ENCODE measurements at regions not wholly inside any gene's neighbourhood (a gene's known extent, or its start where the extent isn't known, plus 50 kb on each side); places are given as distances from the start of the nearest gene placed in this dataset.
"Not testable (repeated sequence)": the region's sequence is repeated elsewhere in the genome, so short reads cannot be mapped to it uniquely, and the experiment has no call there.

DNA sequence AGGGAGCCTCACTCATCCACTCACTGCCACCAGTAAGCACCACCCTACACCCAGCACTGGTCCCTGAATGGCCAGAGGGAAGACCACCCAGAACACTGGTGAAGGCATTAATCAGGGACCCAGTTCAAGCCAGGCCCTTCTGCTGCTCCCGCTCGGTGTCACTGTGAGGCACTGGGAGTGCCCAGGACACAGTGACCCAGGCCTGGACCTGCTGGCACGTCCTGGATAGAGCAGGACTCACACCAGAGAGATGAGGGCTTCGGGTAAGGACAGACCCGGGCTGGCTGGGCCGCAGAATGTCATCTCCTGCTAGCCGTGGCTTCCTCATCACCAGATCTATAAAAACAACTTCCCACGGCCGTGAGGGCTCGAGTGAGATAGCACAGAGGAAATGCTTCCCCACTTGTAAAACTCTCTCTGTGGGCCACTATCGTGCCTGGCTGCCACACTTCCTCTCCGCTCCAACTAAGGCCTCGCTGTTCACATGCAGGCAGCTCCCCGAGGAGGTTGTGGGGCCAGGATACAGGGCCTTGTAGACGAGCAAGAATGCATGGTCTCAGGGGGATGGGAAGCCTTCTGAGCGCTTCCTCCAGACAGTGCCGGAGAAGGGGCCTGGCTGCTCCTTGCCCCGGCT, 158.1 kb downstream of the NPIPB11 start:
- not testable (repeated sequence) for H3K4me3 ChIP-seq, H4K20me1 ChIP-seq, H3K27me3 ChIP-seq, H3K36me3 ChIP-seq
- Histone ChIP-seq H3K27ac (peak overlapping the region in 1 of 11 experiments; percentile 38; a peak in 1 of 22 replicates), H3K9me3 (replicated peaks in 1 of 11) (peaks cover 0 to 41% (median 13%) of the 10 kb centered on the region in 11 experiments; a peak in 15 of 22 replicates), H3K4me1 (peaks cover 10 to 13% (median 11%) of the 10 kb centered on the region in 10 experiments; a peak in 19 of 20 replicates), H3K4me2 (peak overlapping the region; percentile 28 to 72 (median 42); a peak in 21 of 22 replicates), H3K9ac (peak overlapping the region in 1 of 11 experiments; percentile 16; a peak in 1 of 22 replicates)

DNA sequence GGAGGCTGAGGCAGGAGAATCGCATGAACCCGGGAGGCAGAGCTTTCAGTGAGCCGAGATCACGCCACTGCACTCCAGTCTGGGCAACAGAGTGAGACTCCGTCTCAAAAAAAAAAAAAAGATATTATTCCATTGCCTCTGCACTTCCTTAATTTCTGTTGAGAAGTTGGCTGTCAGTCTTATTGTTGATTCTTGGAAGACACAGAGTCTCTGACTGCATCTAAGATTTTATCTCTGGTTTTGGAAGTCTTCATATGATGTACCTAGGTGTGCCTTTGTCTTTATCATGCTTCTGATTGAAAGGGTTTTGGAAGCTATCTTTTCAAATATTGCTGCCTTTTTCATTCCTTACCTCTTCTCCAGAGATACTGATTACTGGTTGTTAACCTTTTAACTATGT, 160.4 kb downstream of the NPIPB11 start:
- not testable (repeated sequence) for H3K36me3 ChIP-seq, H4K20me1 ChIP-seq, H3K27me3 ChIP-seq, H3K27ac ChIP-seq, H3K4me3 ChIP-seq, H3K4me2 ChIP-seq, H3K9ac ChIP-seq
- Histone ChIP-seq H3K9me3 (replicated peaks in 1 of 11) (peaks cover 0 to 30% (median 13%) of the 10 kb centered on the region in 11 experiments; a peak in 15 of 22 replicates), H3K4me1 (peaks cover 10 to 13% (median 11%) of the 10 kb centered on the region in 10 experiments; a peak in 19 of 20 replicates)

DNA sequence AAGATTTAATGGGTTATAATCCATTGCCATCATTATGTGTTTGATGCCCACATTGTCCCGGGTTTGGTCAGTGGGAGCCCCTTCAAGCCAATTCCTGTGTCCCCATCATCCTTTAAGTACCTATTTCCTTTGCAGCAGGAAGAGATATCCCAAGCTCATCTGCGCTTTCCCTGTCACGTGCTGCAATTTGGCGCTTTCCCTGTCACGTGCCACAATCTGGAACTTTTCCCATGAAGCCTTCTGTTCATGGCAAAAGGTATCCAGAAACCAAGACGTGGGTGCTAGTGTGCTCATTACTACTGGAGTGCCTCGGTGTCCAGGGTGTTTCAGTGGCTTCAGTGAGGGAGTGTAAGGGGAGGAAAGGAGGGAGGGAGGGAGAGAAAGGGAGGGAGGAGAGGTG, 168.5 kb downstream of the NPIPB11 start:
- H3K4me1 ChIP-seq: no peaks in the 10 kb centered on the region
- no peak for TF ChIP-seq Cebpa-rat (IDR thresholded peaks at IDR 0.05)
- no peak overlapping the region for H3K4me2 ChIP-seq
- H3K27me3 ChIP-seq: no peaks in the 10 kb centered on the region
- H3K36me3 ChIP-seq: no peaks in the 10 kb centered on the region
- no peak overlapping the region for H3K9ac ChIP-seq
- no peaks in the 10 kb centered on the region for H4K20me1 ChIP-seq
- no peak overlapping the region for H3K4me3 ChIP-seq
- H3K27ac ChIP-seq: no peak overlapping the region
- no peaks in the 10 kb centered on the region; a peak in 1 of 22 replicates for H3K9me3 ChIP-seq (replicated peaks in 1 of 11)

DNA sequence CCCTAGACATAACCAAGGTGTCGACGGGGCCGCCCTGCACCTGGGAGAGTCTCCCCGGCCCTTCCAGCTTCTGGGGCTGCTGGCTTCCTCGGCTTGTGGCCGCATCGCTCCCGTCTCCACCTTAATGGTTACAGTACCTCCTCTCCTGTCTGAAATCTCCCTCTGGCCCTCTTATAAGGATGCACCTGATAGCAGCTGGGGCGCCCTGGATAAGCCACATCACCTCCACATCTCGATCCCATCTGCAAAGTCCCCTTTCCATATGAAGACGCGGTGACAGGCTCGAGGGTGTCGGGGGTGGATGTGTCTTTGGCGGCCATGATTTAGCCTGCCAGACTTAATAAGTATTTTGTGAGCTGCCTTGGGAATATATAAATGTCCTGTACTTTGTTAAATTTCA, 169.0 kb downstream of the NPIPB11 start:
- H3K4me2 ChIP-seq; H3K27me3 ChIP-seq; H4K20me1 ChIP-seq; H3K4me1 ChIP-seq; H3K4me3 ChIP-seq; H3K9ac ChIP-seq; H3K27ac ChIP-seq; H3K36me3 ChIP-seq; H3K9me3 ChIP-seq (replicated peaks in 1 of 11): not testable (repeated sequence)

DNA sequence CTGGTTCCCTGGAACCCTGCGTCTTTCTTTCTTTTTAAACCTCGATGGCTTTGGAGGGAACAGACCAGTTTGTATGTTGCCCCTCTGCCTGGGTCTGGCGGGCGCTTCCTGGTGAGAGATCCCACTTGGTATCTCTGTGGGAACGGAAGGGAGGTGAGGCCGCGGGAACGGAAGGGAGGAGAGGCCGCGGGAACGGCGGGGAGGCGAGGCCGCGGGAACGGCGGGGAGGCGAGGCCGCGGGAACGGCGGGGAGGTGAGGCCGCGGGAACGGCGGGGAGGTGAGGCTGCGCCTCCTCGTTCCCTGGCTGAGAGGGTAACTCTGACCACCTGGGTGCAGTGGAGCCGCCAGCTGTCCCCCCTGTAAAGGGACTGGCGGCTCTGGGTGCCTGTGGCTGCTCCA, 169.5 kb downstream of the NPIPB11 start:
- not testable (repeated sequence) for H4K20me1 ChIP-seq; H3K4me1 ChIP-seq; H3K4me2 ChIP-seq; H3K4me3 ChIP-seq; H3K36me3 ChIP-seq; H3K9me3 ChIP-seq (replicated peaks in 1 of 11); H3K27ac ChIP-seq; H3K27me3 ChIP-seq; H3K9ac ChIP-seq

DNA sequence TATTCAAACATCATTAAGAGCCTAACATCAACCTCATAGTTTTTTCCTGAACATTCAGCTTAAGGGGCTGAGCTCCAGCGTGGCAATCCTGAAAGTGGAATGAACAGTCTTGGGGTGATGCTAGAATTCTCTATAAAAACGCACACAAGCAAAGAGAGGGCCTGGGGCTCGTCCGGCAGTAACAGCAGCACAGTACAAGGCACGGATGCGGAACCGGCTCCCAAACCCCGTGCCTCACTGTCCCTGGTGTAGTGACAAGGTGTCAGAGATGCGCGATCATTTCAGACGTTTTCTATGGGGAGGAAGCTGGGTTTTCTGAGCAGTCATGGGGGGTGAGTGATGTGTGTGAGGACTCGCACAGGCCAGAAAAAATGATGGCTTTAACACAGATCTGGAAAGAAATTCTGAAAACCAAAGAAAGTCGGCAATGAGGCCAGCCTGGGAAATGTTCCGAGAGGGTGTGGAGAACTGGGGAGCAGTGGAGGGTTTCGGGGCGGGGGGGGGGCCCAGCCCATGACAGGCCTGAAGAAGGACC, 170.6 kb downstream of the NPIPB11 start:
- H3K4me3 ChIP-seq; H4K20me1 ChIP-seq; H3K4me1 ChIP-seq; H3K4me2 ChIP-seq; H3K27ac ChIP-seq; H3K27me3 ChIP-seq; H3K9ac ChIP-seq; H3K9me3 ChIP-seq (replicated peaks in 1 of 11); H3K36me3 ChIP-seq: not testable (repeated sequence)

DNA sequence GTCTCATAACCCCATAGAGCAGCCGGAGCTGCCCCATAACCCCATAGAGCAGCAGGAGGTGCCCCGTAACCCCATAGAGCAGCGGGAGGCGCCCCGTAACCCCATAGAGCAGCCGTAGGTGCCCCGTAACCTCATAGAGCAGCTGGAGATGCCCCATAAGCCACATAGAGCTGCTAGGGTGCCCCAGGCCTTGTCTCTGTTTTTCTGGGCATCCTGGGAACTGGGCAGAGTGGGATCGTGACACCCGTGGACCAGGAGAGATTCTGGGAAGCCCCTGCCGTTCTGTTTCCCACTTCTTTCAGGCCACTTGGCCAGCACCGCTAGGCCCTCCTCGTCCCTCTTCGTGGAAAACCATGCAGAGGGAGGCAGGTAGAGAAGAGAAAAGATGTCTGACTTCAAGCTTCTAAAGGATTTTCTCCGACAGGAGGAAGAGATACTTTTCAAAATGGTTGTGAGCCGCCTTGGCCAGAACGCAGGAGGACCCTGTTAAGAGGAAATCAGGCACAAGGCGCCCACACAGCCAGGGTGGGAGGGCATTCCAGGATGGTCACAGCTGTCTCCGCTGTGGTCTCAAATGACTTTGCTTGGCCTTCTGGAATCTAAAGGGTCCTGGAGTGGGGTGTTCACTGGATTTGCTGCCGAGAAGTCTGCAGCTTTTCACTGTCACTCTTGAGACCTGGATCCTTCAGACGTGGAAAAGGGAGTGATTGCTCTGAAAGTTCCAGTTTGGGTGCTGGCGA, 171.8 kb downstream of the NPIPB11 start:
- not testable (repeated sequence) for H3K9me3 ChIP-seq (replicated peaks in 1 of 11); H4K20me1 ChIP-seq; H3K4me1 ChIP-seq; H3K4me3 ChIP-seq; H3K27me3 ChIP-seq; H3K4me2 ChIP-seq; H3K9ac ChIP-seq; H3K27ac ChIP-seq; H3K36me3 ChIP-seq

DNA sequence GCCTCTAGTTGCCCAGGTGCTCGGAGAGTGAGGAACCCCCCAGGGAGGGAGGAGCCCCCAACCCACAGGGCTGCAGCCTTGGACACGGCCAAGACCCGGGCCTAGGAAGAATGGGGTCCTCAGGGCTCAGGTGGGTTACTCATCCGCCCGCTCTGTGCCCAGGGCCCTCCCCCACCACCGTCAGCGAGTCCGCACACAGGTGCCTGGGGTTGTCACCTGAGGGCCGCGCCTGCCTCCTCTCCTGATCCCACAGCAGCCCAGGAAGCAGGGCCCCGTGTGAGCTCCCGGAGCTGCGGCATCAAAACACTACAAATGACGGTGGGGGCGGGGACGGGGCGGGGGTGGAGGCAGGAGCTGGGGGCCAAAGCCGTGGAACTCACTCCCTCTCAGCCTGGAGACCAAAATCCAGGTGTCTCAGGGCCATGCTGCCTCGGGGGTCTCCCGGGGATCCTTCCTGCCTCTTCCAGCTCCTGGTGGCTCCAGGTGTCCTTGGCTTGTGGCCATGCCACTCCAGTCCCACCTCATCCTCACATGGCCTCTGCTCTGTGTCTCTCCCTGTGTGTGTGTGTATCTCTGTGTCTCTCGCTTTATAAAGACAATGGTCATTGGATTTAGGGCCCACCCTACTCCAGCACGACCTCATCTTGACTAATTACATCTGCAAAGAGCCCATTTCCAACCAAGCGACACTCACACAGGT, 172.7 kb downstream of the NPIPB11 start:
- not testable (repeated sequence) for H4K20me1 ChIP-seq; H3K9me3 ChIP-seq (replicated peaks in 1 of 11); H3K4me3 ChIP-seq; H3K9ac ChIP-seq; H3K4me1 ChIP-seq; H3K4me2 ChIP-seq; H3K27ac ChIP-seq; H3K36me3 ChIP-seq; H3K27me3 ChIP-seq

DNA sequence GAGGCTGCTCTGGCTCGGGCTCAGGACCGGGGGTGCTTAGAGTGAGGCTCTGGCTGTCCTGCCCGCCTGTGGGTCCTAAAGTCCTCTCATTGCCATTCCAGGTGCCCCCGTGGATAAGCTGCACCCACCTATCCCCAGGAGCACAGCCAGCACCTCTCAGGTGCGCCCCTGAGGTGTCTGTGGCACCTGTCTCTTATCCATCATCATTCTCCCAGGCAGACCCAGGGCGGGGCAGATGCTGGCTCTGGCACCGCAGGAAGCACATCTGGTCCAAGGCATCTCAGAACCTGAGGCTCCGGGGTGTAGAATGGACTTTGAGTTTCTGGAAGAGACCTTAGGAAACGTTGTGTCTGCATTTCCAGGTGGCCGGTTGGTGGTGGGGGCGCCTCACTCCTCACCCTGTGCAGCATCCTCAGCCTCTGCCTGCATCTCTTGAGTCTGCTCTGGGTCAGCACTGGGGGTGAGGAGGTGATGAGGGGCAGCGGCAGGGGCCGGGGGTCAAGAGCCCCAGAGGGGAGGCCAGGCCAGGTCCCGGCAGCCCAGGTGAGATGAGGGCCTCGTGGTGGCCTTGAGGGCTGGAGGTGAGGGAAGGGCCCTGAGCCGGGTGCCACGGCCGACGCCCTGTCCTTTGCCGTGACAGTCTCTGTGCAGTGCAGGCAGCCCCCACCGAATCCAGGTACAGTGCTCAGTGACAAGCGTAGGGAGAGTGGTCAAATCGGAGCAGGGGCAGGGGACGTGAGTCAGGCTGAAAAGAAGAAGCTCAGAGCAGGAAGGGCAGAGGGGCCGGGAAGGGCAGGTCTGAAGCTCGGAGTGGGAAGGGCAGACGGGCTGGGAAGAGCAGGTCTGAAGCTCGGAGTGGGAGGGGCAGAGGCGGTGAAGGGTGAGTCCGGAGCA, 173.5 kb downstream of the NPIPB11 start:
- H3K9ac ChIP-seq: no peak overlapping the region
- TF ChIP-seq Cebpa-rat (IDR thresholded peaks at IDR 0.05): no peak
- H3K36me3 ChIP-seq: no peaks in the 10 kb centered on the region
- no peaks in the 10 kb centered on the region for H4K20me1 ChIP-seq
- H3K27ac ChIP-seq: no peak overlapping the region
- no peak overlapping the region for H3K4me3 ChIP-seq
- H3K9me3 ChIP-seq (replicated peaks in 1 of 11): no peaks in the 10 kb centered on the region
- no peak overlapping the region for H3K4me2 ChIP-seq
- H3K27me3 ChIP-seq: no peaks in the 10 kb centered on the region
- no peaks in the 10 kb centered on the region for H3K4me1 ChIP-seq

DNA sequence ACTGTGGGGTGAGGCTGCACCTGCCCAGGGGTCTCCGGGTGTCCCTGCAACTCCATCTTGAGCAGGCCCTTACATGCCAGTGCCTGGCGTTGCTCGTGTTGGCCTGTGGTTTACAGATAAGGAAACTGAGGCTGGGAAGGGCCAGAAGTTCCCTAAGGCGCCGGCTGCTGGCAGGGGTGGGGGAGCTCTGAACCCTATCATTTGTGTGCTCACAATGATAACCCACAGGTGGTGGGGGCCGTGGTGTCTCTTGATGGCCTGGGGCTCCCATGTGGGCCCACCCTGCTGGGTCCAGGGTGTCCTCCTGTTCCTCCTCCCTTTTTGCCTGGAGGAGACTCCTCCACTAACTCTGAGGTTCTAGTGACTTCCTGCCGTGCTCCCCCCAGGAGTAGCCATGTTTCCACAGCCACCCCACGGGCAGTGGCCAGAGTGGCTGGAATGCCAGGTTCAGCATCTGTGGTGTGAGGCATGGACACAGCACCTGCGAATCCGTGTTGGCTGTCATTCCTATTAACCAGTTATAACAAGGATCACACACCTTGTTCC, 174.3 kb downstream of the NPIPB11 start:
- H3K36me3 ChIP-seq; H3K9ac ChIP-seq; H3K27ac ChIP-seq; H3K4me3 ChIP-seq; H3K4me1 ChIP-seq; H3K27me3 ChIP-seq; H3K9me3 ChIP-seq (replicated peaks in 1 of 11); H3K4me2 ChIP-seq; H4K20me1 ChIP-seq: not testable (repeated sequence)

Measured in BLaER1 treated with 17β-estradiol and CSF1 and Interleukin-3, amounts not matched to agents 10 nM and 100 nM (cell line).